Heart left ventricle (tissue), 16 donors: ENCODE measurements at regions not wholly inside any gene's neighbourhood (a gene's known extent, or its start where the extent isn't known, plus 50 kb on each side); places are given as distances from the start of the nearest gene placed in this dataset.

Experiments used
- ATAC-seq, 4 donors: fragments of 200-7000 bp; cut with Tn5 transposase; one replicate each; pipeline ENCODE4 v1.9.1; 2020 to 2022; ENCODE audit warnings: moderate library complexity in 4 of 4, mild to moderate bottlenecking in 3 of 4, moderate number of reproducible peaks in 1 of 4
- DNase-seq, 5 donors: peaks; one replicate each; pipeline ENCODE4 v3.0.0-alpha.2; 2020
- H3K27ac ChIP-seq, 12 donors: fragments of 200-600 bp; sonication (generic) in 4 of 12; one replicate each; pipeline versions ENCODE4 v1.5.0 to v1.8.0; 2016 to 2022; ENCODE audit warnings: mild to moderate bottlenecking in 2 of 12
- H3K27me3 ChIP-seq, 9 donors: fragments of 200-600 bp; sonication (generic) in 2 of 9; one replicate each; pipeline versions ENCODE4 v1.5.1 to v1.8.0; 2016 to 2022; ENCODE audit warnings: mild to moderate bottlenecking in 3 of 9
- H3K36me3 ChIP-seq, 9 donors: fragments of 200-600 bp; sonication (generic) in 2 of 9; one replicate each; pipeline versions ENCODE4 v1.5.0 to v1.8.0; 2018 to 2022; ENCODE audit warnings: mild to moderate bottlenecking in 2 of 9
- H3K4me1 ChIP-seq, 12 donors: fragments of 200-600 bp; sonication (generic) in 4 of 12; one replicate each; pipeline versions ENCODE4 v1.5.0 to v1.8.0; 2016 to 2022; ENCODE audit warnings: mild to moderate bottlenecking in 3 of 12
- H3K4me3 ChIP-seq, 12 donors: fragments of 200-600 bp; sonication (generic) in 4 of 12; one replicate each; pipeline versions ENCODE4 v1.5.0 to v1.8.0; 2017 to 2022; ENCODE audit warnings: mild to moderate bottlenecking in 9 of 12, moderate library complexity in 4 of 12
- H3K9me3 ChIP-seq, 12 donors: fragments of 200-600 bp; sonication (generic) in 4 of 12; one replicate each; pipeline versions ENCODE4 v1.5.0 to v1.8.0; 2016 to 2022; ENCODE audit warnings: mild to moderate bottlenecking in 1 of 12
- CTCF ChIP-seq, 12 donors: fragments of 200-600 bp; sonication (generic) in 4 of 12; IDR thresholded peaks; one replicate each; pipeline versions ENCODE4 v1.5.0 to v1.8.0; 2018 to 2022; ENCODE audit warnings: antibody characterized with exemption in 12 of 12, mild to moderate bottlenecking in 5 of 12
- POLR2A ChIP-seq, 2 donors: fragments of 450-650 bp; IDR thresholded peaks; one replicate each; pipeline ENCODE4 v1.6.1; 2017; ENCODE audit warnings: antibody characterized with exemption in 2 of 2, mild to moderate bottlenecking in 2 of 2, moderate library complexity in 2 of 2
- WGBS, 4 donors: extraction: QIAGEN DNeasy Blood & Tissue Kit in 2 of 4; methylation state at CpG; one replicate each; pipeline versions ENCODE4 v1.1.5 to v1.1.7; 2013 to 2018; 5-methylcytosine and 5-hydroxymethylcytosine counted together
- intact Hi-C, 10 donors: fragments of 100-400 bp; cut with DNase I; formaldehyde crosslinking; loops; one replicate each; pipeline versions ENCODE4 v1.11.1 to v1.14.2; 2022
- donor health status: ischemic (EF 13 %, LVEDD 7.1; RV severe dilation, severe dysfunction).
- donor health status: healthy with polysubstance abuse.
- donor health status: DM: no; HTN: yes; CAD: no.
- donor health status: DM: no; HTN: no; CAD: no.
- donor health status: ischemic (EF 25% LVEDD 6.9; RV normal size, moderate dysfunction).
- donor health status: ischemic (EF 25% LVEDD 5.7; RV mildly dilated, moderate dysfunction).
- donor health status: healthy.
- donor health status: DM: yes; HTN: yes; CAD: no.
- donor health status: ischemic (EF 35%, LVEDD 5.7; RV mildly dilated, moderate dysfunction).
- donor health status: nonischemic (EF 11% LVEDD 7.7; RV severe dilation, severe dysfunction).
- donor health status: DM: yes; HTN: yes; CAD: no.
- donor health status: PGD.
- donor health status: ischemic (EF 29% LVEDD 5.4; RV normal size, mild dysfunction).
- donor health status: nonischemic (EF 23%, LVEDD 6.1; RV moderate dilation, normal function).

GRCh38 chr11:50379484-50379883 is 346.8 kb downstream of the OR4C45 start:
- peaks cover 0 to 100% (median 71%) of the 10 kb centered on the region in 12 donors for H3K9me3 ChIP-seq
- no peak for TF ChIP-seq CTCF (IDR thresholded peaks at IDR 0.05)
- TF ChIP-seq POLR2A (IDR thresholded peaks at IDR 0.05) = no peak
- H3K27ac ChIP-seq = no peak overlapping the region
- intact Hi-C loops = loop anchor here in 1 of 10 donors (10.0 kb wide), 1 partner anchor 55 kb away; no protein-coding TSS in a partner anchor
- no peaks in the 10 kb centered on the region for H3K27me3 ChIP-seq
- ATAC-seq = no peak
- DNase-seq = no peak
- no peak overlapping the region for H3K4me3 ChIP-seq
- no peaks in the 10 kb centered on the region for H3K36me3 ChIP-seq
- WGBS, 4 donors = 66 to 78% (median 73%) methylated on average over 1 of the region's 1 CpG
- H3K4me1 ChIP-seq = no peaks in the 10 kb centered on the region

GRCh38 chr11:50394017-50394416 is 361.3 kb downstream of the OR4C45 start:
- WGBS, 4 donors = 70 to 81% (median 77%) methylated on average over 2 of the region's 2 CpGs
- intact Hi-C loops = no loop called here
- H3K36me3 ChIP-seq = no peaks in the 10 kb centered on the region
- ATAC-seq (no peak), DNase-seq (no peak)
- no peaks in the 10 kb centered on the region for H3K27me3 ChIP-seq
- H3K4me3 ChIP-seq = no peak overlapping the region
- peaks cover 0 to 99% (median 88%) of the 10 kb centered on the region in 12 donors for H3K9me3 ChIP-seq
- no peak overlapping the region for H3K27ac ChIP-seq
- TF ChIP-seq CTCF (IDR thresholded peaks at IDR 0.05) = no peak
- no peak for TF ChIP-seq POLR2A (IDR thresholded peaks at IDR 0.05)
- H3K4me1 ChIP-seq = no peaks in the 10 kb centered on the region

DNA sequence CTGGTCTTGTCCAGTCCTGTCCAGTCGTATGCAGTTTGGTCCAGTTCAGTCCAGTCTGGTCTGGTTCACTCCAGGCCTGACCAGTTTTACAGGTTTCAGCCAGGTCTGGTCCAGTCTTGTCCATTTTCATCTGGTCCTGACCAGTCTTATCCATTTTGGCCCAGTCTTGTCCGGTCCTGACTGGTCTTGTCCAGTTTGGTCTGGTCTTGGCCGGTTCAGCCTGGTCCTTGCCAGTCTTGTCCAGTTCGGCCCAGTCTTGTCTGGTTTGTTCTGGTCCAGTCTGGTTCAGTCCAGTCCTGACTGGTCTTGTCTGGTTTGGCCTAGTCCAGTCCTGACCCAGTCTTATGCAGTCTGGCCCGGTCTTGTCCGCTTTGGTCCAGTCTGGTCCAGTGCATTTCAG is 380.2 kb downstream of the OR4C45 start:
- no peaks in the 10 kb centered on the region for H3K36me3 ChIP-seq
- no peak overlapping the region for H3K27ac ChIP-seq
- H3K4me1 ChIP-seq = no peaks in the 10 kb centered on the region
- no peaks in the 10 kb centered on the region for H3K27me3 ChIP-seq
- ATAC-seq (no peak), DNase-seq (no peak)
- no peak overlapping the region for H3K4me3 ChIP-seq
- intact Hi-C loops = no loop called here
- 63 to 73% (median 67%) methylated on average over 6 of the region's 6 CpGs for WGBS, 4 donors
- peaks cover 0 to 49% (median 2%) of the 10 kb centered on the region in 12 donors for H3K9me3 ChIP-seq
- TF ChIP-seq POLR2A (IDR thresholded peaks at IDR 0.05) (no peak), CTCF (IDR thresholded peaks at IDR 0.05) (no peak)

- intact Hi-C loops = no loop called here
- Histone ChIP-seq H3K36me3 (no peaks in the 10 kb centered on the region), H3K9me3 (peaks cover 0 to 12% (median 3%) of the 10 kb centered on the region in 12 donors), H3K4me3 (no peak overlapping the region), H3K4me1 (no peaks in the 10 kb centered on the region), H3K27ac (no peak overlapping the region), H3K27me3 (no peaks in the 10 kb centered on the region)
- WGBS, 4 donors = 34 to 46% (median 41%) methylated on average over 4 of the region's 4 CpGs
- no peak for ATAC-seq
- DNase-seq = no peak
- TF ChIP-seq POLR2A (IDR thresholded peaks at IDR 0.05) = no peak
- TF ChIP-seq CTCF (IDR thresholded peaks at IDR 0.05) = no peak
Observed at GRCh38 chr11:50423208-50423607, 390.5 kb downstream of the OR4C45 start.
